BLaER1 (cell line): ENCODE measurements at regions not wholly inside any gene's neighbourhood (a gene's known extent, or its start where the extent isn't known, plus 50 kb on each side); places are given as distances from the start of the nearest gene placed in this dataset.
"Not testable (repeated sequence)": the region's sequence is repeated elsewhere in the genome, so short reads cannot be mapped to it uniquely, and the experiment has no call there.

Experiments used
- H3K27ac ChIP-seq: shearing (Covaris generic); formaldehyde crosslinking; 2 replicates; pipeline ENCODE4 v1.8.1; 2022
- H3K27me3 ChIP-seq: shearing (Covaris generic); formaldehyde crosslinking; 2 replicates; pipeline ENCODE4 v1.8.1; 2022
- H3K36me3 ChIP-seq: shearing (Covaris generic); formaldehyde crosslinking; 2 replicates; pipeline ENCODE4 v1.8.1; 2022
- H3K4me1 ChIP-seq: shearing (Covaris generic); formaldehyde crosslinking; 2 replicates; pipeline ENCODE4 v1.8.1; 2022
- H3K4me2 ChIP-seq: shearing (Covaris generic); formaldehyde crosslinking; 2 replicates; pipeline ENCODE4 v1.8.1; 2022
- H3K4me3 ChIP-seq: shearing (Covaris generic); formaldehyde crosslinking; 2 replicates; pipeline ENCODE4 v1.8.1; 2022
- H3K9ac ChIP-seq: shearing (Covaris generic); formaldehyde crosslinking; 2 replicates; pipeline ENCODE4 v1.8.1; 2022
- H3K9me3 ChIP-seq: shearing (Covaris generic); formaldehyde crosslinking; 2 replicates; pipeline ENCODE4 v1.8.1; 2022
- H4K20me1 ChIP-seq: shearing (Covaris generic); formaldehyde crosslinking; 2 replicates; pipeline ENCODE4 v1.8.1; 2022
- Cebpa-rat ChIP-seq: shearing (Covaris generic); IDR thresholded peaks from 2 replicates; pipeline ENCODE4 v1.8.1; 2022

GRCh38 chr1:5615076-5615475 lies 377.1 kb downstream of the NPHP4 start:
- no peak overlapping the region for H3K9ac ChIP-seq
- TF ChIP-seq Cebpa-rat: no peak
- H3K36me3 ChIP-seq: no peaks in the 10 kb centered on the region
- 0 out of 2 replicates have a peak, but pooled peaks cover 5% of the 10 kb centered on the region for H4K20me1 ChIP-seq
- peaks cover 6% of the 10 kb centered on the region for H3K9me3 ChIP-seq
- H3K4me3 ChIP-seq: no peak overlapping the region
- peak overlapping the region; percentile 92 for H3K4me2 ChIP-seq
- no peak overlapping the region for H3K27ac ChIP-seq
- H3K4me1 ChIP-seq: peaks cover 71% of the 10 kb centered on the region
- H3K27me3 ChIP-seq: no peaks in the 10 kb centered on the region

DNA sequence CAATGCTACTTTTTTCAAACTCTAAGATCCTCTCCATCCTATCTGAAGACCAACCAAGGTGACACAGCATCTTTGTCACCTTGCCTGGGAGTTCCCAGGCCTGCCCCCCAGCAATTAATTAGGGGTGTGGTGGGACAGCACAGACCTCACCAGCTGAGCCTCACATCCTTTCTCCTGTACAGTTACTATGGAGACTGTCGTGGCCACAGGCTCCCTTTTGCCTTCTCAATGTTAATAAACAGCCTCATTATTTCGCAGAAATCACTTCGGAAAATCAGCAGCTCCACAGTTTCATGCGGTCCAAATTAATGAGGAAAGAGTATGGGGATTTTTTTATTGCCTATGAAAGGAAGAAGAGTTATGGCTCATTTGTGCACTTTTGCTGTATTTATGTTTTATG lies 378.3 kb downstream of the NPHP4 start:
- Histone ChIP-seq H3K4me2 (no peak overlapping the region), H4K20me1 (0 out of 2 replicates have a peak, but pooled peaks cover 5% of the 10 kb centered on the region), H3K27ac (no peak overlapping the region), H3K4me1 (peaks cover 59% of the 10 kb centered on the region), H3K9me3 (peaks cover 13% of the 10 kb centered on the region), H3K27me3 (no peaks in the 10 kb centered on the region), H3K36me3 (no peaks in the 10 kb centered on the region), H3K4me3 (no peak overlapping the region), H3K9ac (no peak overlapping the region)
- no peak for TF ChIP-seq Cebpa-rat

DNA sequence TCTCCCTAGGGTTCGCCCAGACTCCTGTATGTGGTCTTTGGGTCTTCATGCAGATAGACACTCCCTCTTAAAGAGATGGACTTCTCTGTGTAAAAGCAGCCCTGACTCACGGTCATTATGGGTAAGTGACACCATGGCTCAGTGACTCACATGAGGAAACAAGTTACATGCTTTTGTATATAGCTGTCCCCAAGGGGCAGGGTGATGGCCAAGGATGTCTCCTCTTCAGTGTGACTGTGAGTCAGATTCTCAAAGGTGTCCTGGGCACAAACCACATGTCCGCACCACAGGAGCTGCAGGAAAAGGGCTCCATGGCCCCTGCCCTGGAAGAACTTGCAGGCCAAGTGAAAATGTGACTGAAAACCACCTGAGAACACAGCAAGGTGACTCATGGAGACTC lies 380.4 kb downstream of the NPHP4 start:
- Histone ChIP-seq H3K27ac (no peak overlapping the region), H3K27me3 (no peaks in the 10 kb centered on the region), H3K4me3 (no peak overlapping the region), H3K4me2 (peak overlapping the region; percentile 64), H3K36me3 (no peaks in the 10 kb centered on the region), H3K9me3 (peaks cover 13% of the 10 kb centered on the region), H3K9ac (no peak overlapping the region; the same call in 1 of the 2 replicates), H3K4me1 (peaks cover 39% of the 10 kb centered on the region), H4K20me1 (0 out of 2 replicates have a peak, but pooled peaks cover under 1% of the 10 kb centered on the region)
- no peak for TF ChIP-seq Cebpa-rat

DNA sequence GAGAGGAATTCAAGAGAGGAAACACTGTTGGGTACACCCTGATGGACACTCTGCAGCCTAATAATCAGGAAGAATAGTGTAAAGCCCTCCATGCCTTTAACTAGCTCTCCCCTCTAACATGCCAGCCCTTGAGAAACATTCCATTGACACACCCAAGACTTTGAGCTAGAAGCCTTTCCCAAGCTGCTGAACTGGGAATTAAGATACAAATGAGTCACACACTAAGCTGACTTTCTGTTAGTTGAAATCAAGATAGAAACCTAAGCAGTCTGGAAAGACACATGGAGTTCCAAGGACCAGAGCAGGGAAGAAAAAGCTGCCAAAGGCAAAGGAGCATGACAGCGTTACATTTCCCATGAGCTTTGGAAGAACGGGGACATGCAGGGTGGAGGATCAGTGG lies 380.8 kb downstream of the NPHP4 start:
- Histone ChIP-seq H3K4me1 (peaks cover 35% of the 10 kb centered on the region), H3K27ac (no peak overlapping the region), H4K20me1 (no peaks in the 10 kb centered on the region), H3K27me3 (no peaks in the 10 kb centered on the region), H3K4me3 (no peak overlapping the region), H3K9me3 (peaks cover 13% of the 10 kb centered on the region), H3K9ac (no peak overlapping the region), H3K36me3 (no peaks in the 10 kb centered on the region), H3K4me2 (peak overlapping the region; percentile 64)
- no peak for TF ChIP-seq Cebpa-rat

- Histone ChIP-seq H3K9ac (no peak overlapping the region), H3K4me2 (no peak overlapping the region), H3K4me3 (no peak overlapping the region), H3K27me3 (no peaks in the 10 kb centered on the region), H4K20me1 (no peaks in the 10 kb centered on the region), H3K4me1 (peaks cover 25% of the 10 kb centered on the region), H3K9me3 (peaks cover 13% of the 10 kb centered on the region), H3K27ac (no peak overlapping the region), H3K36me3 (no peaks in the 10 kb centered on the region)
- no peak for TF ChIP-seq Cebpa-rat
Observed at GRCh38 chr1:5610432-5610831, 381.8 kb downstream of the NPHP4 start.

DNA sequence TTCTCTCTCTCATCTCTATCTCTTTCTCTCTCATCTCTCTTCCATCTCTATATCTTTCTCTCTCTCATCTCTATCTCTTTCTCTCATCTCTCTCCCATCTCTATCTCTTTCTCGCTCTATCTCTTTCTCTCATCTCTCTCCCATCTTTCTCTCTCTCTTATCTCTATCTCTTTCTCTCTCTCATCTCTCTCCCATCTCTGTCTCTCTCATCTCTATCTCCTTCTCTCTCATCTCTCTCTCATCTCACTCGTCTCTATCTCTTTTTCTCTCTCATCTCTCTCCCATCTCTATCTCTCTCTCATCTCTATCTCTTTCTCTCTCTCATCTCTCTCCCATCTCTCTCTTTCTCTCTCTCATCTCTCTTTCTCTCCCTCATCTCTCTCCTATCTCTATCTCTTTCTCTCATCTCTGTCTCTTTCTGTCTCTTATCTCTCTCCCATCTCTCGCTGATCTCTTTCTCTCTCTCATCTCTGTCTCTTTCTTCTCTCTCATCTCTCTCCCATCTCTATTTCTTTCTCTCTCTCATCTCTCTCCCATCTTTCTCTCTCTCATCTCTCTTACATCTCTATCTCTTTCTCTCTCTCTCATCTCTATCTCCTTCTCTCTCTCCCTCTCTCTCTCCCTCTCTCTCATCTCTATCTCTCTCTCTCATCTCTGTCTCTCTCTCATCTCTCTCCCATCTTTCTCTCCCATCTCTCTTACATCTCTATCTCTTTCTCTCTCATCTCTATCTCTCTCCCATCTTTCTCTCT lies 388.7 kb downstream of the NPHP4 start:
- Histone ChIP-seq H3K4me3 (no peak overlapping the region), H3K9ac (no peak overlapping the region), H3K27me3 (no peaks in the 10 kb centered on the region), H3K36me3 (no peaks in the 10 kb centered on the region), H3K4me1 (peaks cover under 1% of the 10 kb centered on the region; the same call in 1 of the 2 replicates), H3K27ac (no peak overlapping the region), H3K4me2 (no peak overlapping the region), H3K9me3 (no peaks in the 10 kb centered on the region), H4K20me1 (no peaks in the 10 kb centered on the region)
- TF ChIP-seq Cebpa-rat: no peak

DNA sequence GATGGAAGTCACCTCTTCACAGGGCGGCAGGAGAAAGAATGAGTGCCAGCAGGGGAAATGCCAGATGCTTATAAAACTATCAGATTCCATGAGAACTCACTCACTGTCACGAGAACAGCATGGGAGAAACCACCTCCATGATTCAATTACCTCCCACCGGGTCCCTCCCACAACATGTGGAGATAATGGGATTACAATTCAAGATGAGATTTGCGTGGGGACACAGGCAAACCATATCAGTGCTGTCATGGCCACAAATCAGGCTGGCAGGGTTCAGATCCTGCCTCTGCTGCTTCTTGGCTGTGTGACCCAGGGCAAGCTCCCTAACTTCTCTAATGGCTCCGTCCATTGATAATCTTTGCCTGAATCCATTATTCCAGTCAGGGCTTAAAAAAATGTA lies 389.5 kb downstream of the NPHP4 start:
- not testable (repeated sequence) for H3K9me3 ChIP-seq, H3K9ac ChIP-seq, H3K36me3 ChIP-seq, H3K27me3 ChIP-seq, H3K27ac ChIP-seq, H3K4me3 ChIP-seq, H3K4me1 ChIP-seq, H4K20me1 ChIP-seq, H3K4me2 ChIP-seq

GRCh38 chr1:5601516-5601915 lies 390.7 kb downstream of the NPHP4 start:
- no peaks in the 10 kb centered on the region for H3K27me3 ChIP-seq
- no peaks in the 10 kb centered on the region for H3K9me3 ChIP-seq
- TF ChIP-seq Cebpa-rat: no peak
- H3K27ac ChIP-seq: no peak overlapping the region
- no peak overlapping the region for H3K9ac ChIP-seq
- no peak overlapping the region for H3K4me3 ChIP-seq
- no peak overlapping the region for H3K4me2 ChIP-seq
- peaks cover 19% of the 10 kb centered on the region for H3K4me1 ChIP-seq
- H3K36me3 ChIP-seq: no peaks in the 10 kb centered on the region
- no peaks in the 10 kb centered on the region for H4K20me1 ChIP-seq

DNA sequence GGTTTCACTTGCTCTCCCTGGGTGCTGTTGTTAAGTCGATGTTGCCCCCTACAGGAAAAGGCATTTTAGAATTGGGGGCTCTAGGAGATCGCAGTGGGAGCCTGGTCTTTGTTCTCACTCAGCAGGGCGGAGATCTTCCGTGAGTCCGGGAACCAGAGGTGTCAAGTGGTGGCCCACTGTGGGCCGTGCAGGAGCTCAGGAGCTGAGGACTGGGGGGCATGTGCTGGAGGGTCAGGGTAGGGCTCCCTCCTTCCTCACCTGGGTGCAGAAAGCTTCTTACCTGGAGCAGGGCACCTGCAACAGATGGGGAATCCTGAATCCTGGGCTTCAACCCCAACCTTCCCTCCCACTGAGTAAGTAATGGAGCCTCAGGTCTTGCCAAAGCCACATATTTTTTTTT lies 392.7 kb downstream of the NPHP4 start:
- TF ChIP-seq Cebpa-rat: no peak
- Histone ChIP-seq H3K9me3 (no peaks in the 10 kb centered on the region), H3K27me3 (no peaks in the 10 kb centered on the region), H3K27ac (no peak overlapping the region), H3K36me3 (no peaks in the 10 kb centered on the region), H3K9ac (no peak overlapping the region), H4K20me1 (no peaks in the 10 kb centered on the region), H3K4me1 (peaks cover 21% of the 10 kb centered on the region), H3K4me3 (no peak overlapping the region), H3K4me2 (no peak overlapping the region)

GRCh38 chr1:5598824-5599395 lies 393.3 kb downstream of the NPHP4 start:
- Histone ChIP-seq H3K27ac (no peak overlapping the region), H3K4me1 (peaks cover 21% of the 10 kb centered on the region), H3K9me3 (no peaks in the 10 kb centered on the region), H3K36me3 (no peaks in the 10 kb centered on the region), H3K4me2 (no peak overlapping the region), H3K27me3 (no peaks in the 10 kb centered on the region), H3K9ac (no peak overlapping the region), H4K20me1 (no peaks in the 10 kb centered on the region), H3K4me3 (no peak overlapping the region)
- no peak for TF ChIP-seq Cebpa-rat
